ENCODE measurements at regions not wholly inside any gene's neighbourhood (a gene's known extent, or its start where the extent isn't known, plus 50 kb on each side); places are given as distances from the start of the nearest gene placed in this dataset.

- TF ChIP-seq CTCF (IDR thresholded peaks at IDR 0.05; ENCODE audit: extremely low read depth in 1 of 2, insufficient read depth in 1 of 2, low read depth in 1 of 2, low read length in 2 of 2) (no peak), POLR2AphosphoS5 (IDR thresholded peaks at IDR 0.05; ENCODE audit: insufficient read depth, low read depth, low read length) (no peak), EZH2 (IDR thresholded peaks at IDR 0.05; ENCODE audit: borderline replicate concordance, low read depth, low read length, severe bottlenecking) (no peak), POLR2A (IDR thresholded peaks at IDR 0.05; ENCODE audit: low read depth, low read length) (no peak), MAX (IDR thresholded peaks at IDR 0.05; ENCODE audit: insufficient read depth, insufficient read length) (no peak), MYC (IDR thresholded peaks at IDR 0.05; ENCODE audit: low read depth, low read length) (no peak)
Observed at GRCh38 chr1:22281521-22282363, 138.8 kb upstream of the WNT4 start.

Measured in endothelial cell of umbilical vein (primary cell).